Astrocyte of the cerebellum (primary cell): ENCODE measurements at regions not wholly inside any gene's neighbourhood (a gene's known extent, or its start where the extent isn't known, plus 50 kb on each side); places are given as distances from the start of the nearest gene placed in this dataset.

ENCODE experiments used
- DNase-seq: peaks from one replicate; pipeline ENCODE4 v3.0.0-alpha.2; 2011; ENCODE audit warnings: low read depth
- H3K4me3 ChIP-seq: 2 replicates; pipeline ENCODE4 v1.5.1; 2011; ENCODE audit warnings: mild to moderate bottlenecking, low read depth, low read length, moderate library complexity
- CTCF ChIP-seq: IDR thresholded peaks from 2 replicates; pipeline ENCODE4 v1.5.1; 2012; ENCODE audit warnings: low read length, low read depth, moderate library complexity, mild to moderate bottlenecking; ENCODE audit errors: missing control alignments
- in situ Hi-C: cut with HindIII; loops from 2 replicates; pipeline ENCODE4 v1.10.0; 2017; ENCODE audit warnings: low sequenced_read_pairs

- DNase-seq, result no peak
- no peak for TF ChIP-seq CTCF
- H3K4me3 ChIP-seq, result no peak overlapping the region
- in situ Hi-C loops, result no loop called here
Observed at GRCh38 chr4:186481998-186482790, 73.2 kb downstream of the MTNR1A start.

DNA sequence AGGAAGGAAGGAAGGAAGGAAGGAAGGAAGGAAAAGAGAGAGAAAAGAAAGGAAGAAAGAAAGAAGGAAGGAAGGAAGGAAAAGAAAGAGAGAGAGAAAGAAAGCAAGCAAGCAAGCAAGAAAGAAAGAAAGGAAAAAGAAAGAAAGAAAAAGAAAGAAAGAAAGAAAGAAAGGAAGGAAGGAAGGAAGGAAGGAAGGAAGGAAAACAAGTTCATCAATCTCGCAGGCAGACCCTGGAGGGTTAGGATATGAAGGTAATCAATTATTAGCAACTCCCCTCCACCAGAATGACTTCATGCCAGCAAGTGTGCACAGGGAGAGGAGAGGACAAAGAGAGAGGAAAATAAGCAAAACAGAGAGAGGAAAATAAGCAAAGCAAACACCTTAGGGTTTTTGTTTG is 80.2 kb downstream of the MTNR1A start:
- DNase-seq, result no peak
- no peak overlapping the region for H3K4me3 ChIP-seq
- TF ChIP-seq CTCF, result no peak
- in situ Hi-C loops, result no loop called here

DNA sequence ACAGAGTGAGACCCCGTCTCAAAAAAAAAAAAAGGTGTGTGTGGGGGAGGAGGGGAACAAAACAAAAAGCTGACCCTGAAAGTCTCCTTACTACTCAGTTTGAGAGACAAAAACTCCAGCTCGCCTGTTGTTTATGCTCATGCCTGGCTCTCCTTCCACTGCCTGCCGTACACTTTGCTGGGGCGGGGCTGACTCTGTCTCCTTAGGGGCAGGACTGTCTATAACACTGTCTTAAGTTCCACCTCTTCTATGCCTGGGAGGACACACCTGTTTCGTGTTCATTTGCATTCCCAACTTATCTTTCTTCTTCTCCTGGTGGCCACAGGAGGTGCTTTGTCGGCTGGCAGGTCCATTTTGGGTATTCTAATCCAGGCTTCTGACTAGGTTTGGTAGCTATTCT is 81.4 kb downstream of the MTNR1A start:
- H3K4me3 ChIP-seq, result no peak overlapping the region
- in situ Hi-C loops, result no loop called here
- no peak for TF ChIP-seq CTCF
- DNase-seq, result no peak

GRCh38 chr4:186472948-186473347 is 82.4 kb downstream of the MTNR1A start:
- DNase-seq, result peak; percentile 23
- in situ Hi-C loops, result no loop called here

DNA sequence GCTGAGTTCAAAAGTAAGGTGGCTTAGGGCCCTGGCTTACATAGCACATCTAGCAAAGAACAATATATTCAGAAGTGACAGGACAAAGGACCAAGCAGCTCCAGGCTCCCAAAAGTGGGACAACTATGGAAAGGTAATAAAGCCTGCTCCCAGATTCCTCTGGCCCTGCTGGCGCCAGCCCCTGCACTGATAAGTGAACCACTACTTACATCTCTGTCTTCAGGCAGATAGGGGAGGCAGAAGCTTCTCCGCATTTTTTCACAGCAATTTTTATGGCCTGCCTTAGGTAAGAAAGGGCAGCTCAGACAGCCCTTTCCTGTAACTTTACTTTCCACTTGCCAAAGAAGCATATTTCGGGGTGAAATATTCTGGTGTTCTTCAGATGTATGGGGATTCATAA is 83.9 kb downstream of the MTNR1A start:
- TF ChIP-seq CTCF, result no peak
- H3K4me3 ChIP-seq, result no peak overlapping the region
- DNase-seq, result no peak
- in situ Hi-C loops, result no loop called here

More at GRCh38 chr4:186472948-186473347, 82.4 kb downstream of the MTNR1A start:
- peak; percentile 56 for TF ChIP-seq CTCF
- H3K4me3 ChIP-seq, result no peak overlapping the region

- H3K4me3 ChIP-seq, result no peak overlapping the region
- in situ Hi-C loops, result no loop called here
- no peak for TF ChIP-seq CTCF
- no peak for DNase-seq
Observed at GRCh38 chr4:186458050-186458449, 97.3 kb downstream of the MTNR1A start.

DNA sequence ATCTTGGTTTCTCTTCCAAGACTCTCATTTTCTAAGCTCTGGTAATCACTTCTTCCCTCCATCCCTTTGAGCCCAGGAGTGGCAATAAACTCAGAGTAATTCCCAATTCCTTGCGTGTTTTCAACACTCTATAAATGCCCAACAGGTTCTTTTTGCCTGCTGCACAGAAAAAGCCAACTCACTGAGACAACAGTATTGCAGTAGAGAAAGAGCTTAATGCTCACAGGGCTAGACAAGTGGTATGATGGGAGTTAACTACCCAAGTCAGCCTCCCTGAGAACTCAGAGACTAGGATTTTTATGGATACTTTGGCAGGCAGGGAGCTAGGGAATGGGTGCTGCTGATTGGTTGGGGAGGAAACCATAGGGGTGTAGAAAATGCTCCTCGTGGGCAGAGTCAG is 103.4 kb downstream of the MTNR1A start:
- no peak for DNase-seq
- TF ChIP-seq CTCF, result no peak
- H3K4me3 ChIP-seq, result no peak overlapping the region
- in situ Hi-C loops, result no loop called here
